Astrocyte (in vitro differentiated cells and primary cell): ENCODE measurements at regions not wholly inside any gene's neighbourhood (a gene's known extent, or its start where the extent isn't known, plus 50 kb on each side); places are given as distances from the start of the nearest gene placed in this dataset.
"Not testable (repeated sequence)": the region's sequence is repeated elsewhere in the genome, so short reads cannot be mapped to it uniquely, and the experiment has no call there.

Source experiments
- CTCF ChIP-seq: IDR thresholded peaks from 2 replicates; pipeline ENCODE4 v1.5.1; 2011; ENCODE audit warnings: low read depth, mild to moderate bottlenecking, inconsistent platforms, low read length, moderate library complexity; ENCODE audit not compliant: insufficient read depth
- EZH2 ChIP-seq: IDR thresholded peaks from 2 replicates; pipeline ENCODE4 v1.6.1; 2012; ENCODE audit warnings: mild to moderate bottlenecking, low read length, inconsistent platforms; ENCODE audit not compliant: insufficient read depth

- not testable (repeated sequence) for TF ChIP-seq CTCF, EZH2
These were observed 111.5 kb upstream of the CTSV start for GRCh38 chr9:97150471-97150870.
